Activated B cell treated with CpG ODN at 0.5 μM for 24 hours (primary cell): ENCODE measurements at regions not wholly inside any gene's neighbourhood (a gene's known extent, or its start where the extent isn't known, plus 50 kb on each side); places are given as distances from the start of the nearest gene placed in this dataset.

ENCODE experiments used
- ATAC-seq: fragments of 200-7000 bp; cut with Tn5 transposase; one replicate; pipeline ENCODE4 v1.10.0; 2021; ENCODE audit warnings: low read depth, mild to moderate bottlenecking, moderate library complexity
- CTCF ChIA-PET: fragments of 350-600 bp; sonication (Branson Sonifier 250); formaldehyde crosslinking; loops from one replicate; lab custom pipeline; 2021; ENCODE audit warnings: antibody characterized with exemption; lab: Charles Lee
- POLR2A ChIA-PET: fragments of 350-600 bp; sonication (Branson Sonifier 250); formaldehyde crosslinking; loops from one replicate; lab custom pipeline; 2021; ENCODE audit warnings: antibody characterized with exemption; lab: Charles Lee
- DNase-seq: peaks from one replicate; pipeline ENCODE4 v3.0.0; 2022
- H3K27ac Mint-ChIP-seq: one replicate; pipeline ENCODE4 v1.8.0; 2020; ENCODE audit warnings: mixed read lengths
- H3K27me3 Mint-ChIP-seq: one replicate; pipeline ENCODE4 v1.8.0; 2021; ENCODE audit warnings: mixed read lengths
- H3K36me3 Mint-ChIP-seq: one replicate; pipeline ENCODE4 v1.8.0; 2021; ENCODE audit warnings: low read depth, mixed read lengths
- H3K4me1 Mint-ChIP-seq: one replicate; pipeline ENCODE4 v1.8.0; 2021; ENCODE audit warnings: mixed read lengths
- H3K4me3 Mint-ChIP-seq: one replicate; pipeline ENCODE4 v1.8.0; 2020; ENCODE audit warnings: mild to moderate bottlenecking, mixed read lengths
- H3K9me3 Mint-ChIP-seq: one replicate; pipeline ENCODE4 v1.8.0; 2020; ENCODE audit warnings: mixed read lengths
- intact Hi-C: fragments of 100-400 bp; cut with micrococcal nuclease; formaldehyde crosslinking; loops from one replicate; pipeline ENCODE4 v1.15.1; 2024
- TF ChIP-seq, protein P1 (sequence below): fragments of 200-600 bp; IDR thresholded peaks from one replicate; pipeline ENCODE4 v1.8.0; 2022; ENCODE audit warnings: antibody characterized with exemption, mild to moderate bottlenecking

GRCh38 chr4:83771113-83771705 lies 235.3 kb downstream of the GPAT3 start:
- CTCF ChIA-PET: no interaction called here
- no peak for ATAC-seq
- H3K27ac Mint-ChIP-seq: no peak overlapping the region

GRCh38 chr4:83768146-83768545 lies 232.2 kb downstream of the GPAT3 start:
- Mint-ChIP-seq H3K4me3 (no peak overlapping the region), H3K4me1 (no peaks in the 10 kb centered on the region), H3K27me3 (peaks cover 6% of the 10 kb centered on the region), H3K27ac (no peak overlapping the region), H3K9me3 (no peaks in the 10 kb centered on the region), H3K36me3 (no peaks in the 10 kb centered on the region)
- ATAC-seq (no peak), DNase-seq (no peak)
- ChIA-PET CTCF (no interaction called here), POLR2A (no interaction called here)
- intact Hi-C loops: no loop called here
- TF ChIP-seq, protein P1, sequence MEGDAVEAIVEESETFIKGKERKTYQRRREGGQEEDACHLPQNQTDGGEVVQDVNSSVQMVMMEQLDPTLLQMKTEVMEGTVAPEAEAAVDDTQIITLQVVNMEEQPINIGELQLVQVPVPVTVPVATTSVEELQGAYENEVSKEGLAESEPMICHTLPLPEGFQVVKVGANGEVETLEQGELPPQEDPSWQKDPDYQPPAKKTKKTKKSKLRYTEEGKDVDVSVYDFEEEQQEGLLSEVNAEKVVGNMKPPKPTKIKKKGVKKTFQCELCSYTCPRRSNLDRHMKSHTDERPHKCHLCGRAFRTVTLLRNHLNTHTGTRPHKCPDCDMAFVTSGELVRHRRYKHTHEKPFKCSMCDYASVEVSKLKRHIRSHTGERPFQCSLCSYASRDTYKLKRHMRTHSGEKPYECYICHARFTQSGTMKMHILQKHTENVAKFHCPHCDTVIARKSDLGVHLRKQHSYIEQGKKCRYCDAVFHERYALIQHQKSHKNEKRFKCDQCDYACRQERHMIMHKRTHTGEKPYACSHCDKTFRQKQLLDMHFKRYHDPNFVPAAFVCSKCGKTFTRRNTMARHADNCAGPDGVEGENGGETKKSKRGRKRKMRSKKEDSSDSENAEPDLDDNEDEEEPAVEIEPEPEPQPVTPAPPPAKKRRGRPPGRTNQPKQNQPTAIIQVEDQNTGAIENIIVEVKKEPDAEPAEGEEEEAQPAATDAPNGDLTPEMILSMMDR: no peak

More at GRCh38 chr4:83771113-83771705, 235.3 kb downstream of the GPAT3 start:
- Mint-ChIP-seq H3K36me3 (no peaks in the 10 kb centered on the region), H3K4me3 (no peak overlapping the region), H3K4me1 (no peaks in the 10 kb centered on the region), H3K9me3 (no peaks in the 10 kb centered on the region), H3K27me3 (peaks cover 6% of the 10 kb centered on the region)
- TF ChIP-seq, protein P1: no peak
- intact Hi-C loops: no loop called here
- DNase-seq: no peak
- POLR2A ChIA-PET: interaction anchor here (0.6 kb wide), 1 partner anchor 718 kb away, joined by 5 read pairs; no protein-coding TSS in a partner anchor

DNA sequence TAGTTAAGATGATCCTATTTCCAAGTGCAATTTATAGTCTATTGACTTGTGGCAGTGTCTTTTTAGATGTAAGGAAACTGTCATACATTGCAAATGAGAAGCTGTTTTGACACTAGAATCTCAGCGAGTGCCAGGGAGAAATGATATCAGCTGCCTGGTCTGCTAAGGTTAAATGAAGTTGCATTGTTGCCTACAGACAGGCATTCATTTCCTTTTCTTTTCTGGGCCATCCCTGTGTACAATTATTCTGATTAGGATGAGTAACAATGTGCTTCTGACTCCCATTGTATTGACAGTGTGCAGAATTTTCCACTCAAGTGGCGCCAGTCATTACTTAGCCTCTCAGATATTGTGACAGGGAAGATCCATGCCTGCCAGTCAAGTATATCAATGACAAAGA lies 231.2 kb downstream of the GPAT3 start:
- no peaks in the 10 kb centered on the region for H3K4me1 Mint-ChIP-seq
- DNase-seq (no peak), ATAC-seq (no peak)
- POLR2A ChIA-PET: no interaction called here
- H3K27ac Mint-ChIP-seq: no peak overlapping the region
- no peaks in the 10 kb centered on the region for H3K36me3 Mint-ChIP-seq
- no peaks in the 10 kb centered on the region for H3K9me3 Mint-ChIP-seq
- CTCF ChIA-PET: no interaction called here
- intact Hi-C loops: no loop called here
- H3K27me3 Mint-ChIP-seq: peaks cover 6% of the 10 kb centered on the region
- no peak overlapping the region for H3K4me3 Mint-ChIP-seq
- TF ChIP-seq, protein P1: no peak

GRCh38 chr4:83759611-83760010 lies 223.7 kb downstream of the GPAT3 start:
- Mint-ChIP-seq H3K4me1 (no peaks in the 10 kb centered on the region), H3K27ac (no peak overlapping the region), H3K27me3 (no peaks in the 10 kb centered on the region), H3K4me3 (no peak overlapping the region), H3K36me3 (no peaks in the 10 kb centered on the region), H3K9me3 (no peaks in the 10 kb centered on the region)
- intact Hi-C loops: no loop called here
- CTCF ChIA-PET: no interaction called here
- POLR2A ChIA-PET: no interaction called here
- DNase-seq (no peak), ATAC-seq (no peak)
- TF ChIP-seq, protein P1: no peak

- ATAC-seq (no peak), DNase-seq (no peak)
- CTCF ChIA-PET: no interaction called here
- Mint-ChIP-seq H3K9me3 (no peaks in the 10 kb centered on the region), H3K27ac (no peak overlapping the region), H3K27me3 (no peaks in the 10 kb centered on the region), H3K36me3 (no peaks in the 10 kb centered on the region), H3K4me3 (no peak overlapping the region), H3K4me1 (no peaks in the 10 kb centered on the region)
- TF ChIP-seq, protein P1: no peak
- POLR2A ChIA-PET: no interaction called here
- intact Hi-C loops: no loop called here
Observed at GRCh38 chr4:83758285-83758684, 222.4 kb downstream of the GPAT3 start.
